ENCODE measurements at regions not wholly inside any gene's neighbourhood (a gene's known extent, or its start where the extent isn't known, plus 50 kb on each side); places are given as distances from the start of the nearest gene placed in this dataset.

DNA sequence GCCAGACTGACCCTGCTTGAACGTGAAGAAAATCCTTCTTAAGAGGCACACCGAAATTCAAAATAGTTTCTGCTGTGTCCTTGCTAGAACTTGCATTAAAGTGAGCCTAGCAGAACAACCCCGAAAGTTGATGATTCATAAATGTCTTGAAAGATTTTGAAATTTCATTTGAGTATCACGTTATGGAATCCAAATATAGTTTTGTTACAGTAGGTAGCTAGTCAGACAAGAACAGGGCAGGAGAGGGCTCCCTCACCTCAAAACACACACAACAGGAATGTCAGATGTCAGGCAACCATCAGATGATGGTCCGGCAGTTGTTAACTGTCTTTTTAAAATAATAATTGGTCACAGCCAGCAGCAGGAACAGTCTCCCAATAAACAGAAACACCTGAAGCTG lies 259.6 kb upstream of the GNPDA2 start:
- H3K4me2 ChIP-seq (ENCODE audit: low read length), result no peak overlapping the region

DNA sequence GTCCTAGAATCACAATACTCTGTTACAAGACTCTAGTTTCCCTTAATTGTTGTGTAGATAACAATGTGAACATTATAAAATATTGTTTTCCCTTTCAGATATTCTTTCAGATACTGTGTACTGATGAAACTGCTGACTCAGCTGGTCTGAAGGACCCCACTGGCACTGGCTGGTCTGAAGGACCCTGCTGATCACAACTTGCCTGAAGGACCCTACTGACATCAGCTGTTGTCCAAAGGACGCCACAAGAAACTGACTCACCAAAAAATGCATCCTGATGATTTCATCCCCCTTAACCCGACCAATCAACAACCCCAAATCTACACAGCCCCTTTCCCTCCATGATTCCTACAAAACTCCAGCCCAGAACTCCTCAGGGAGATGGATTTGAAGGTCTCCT lies 258.8 kb upstream of the GNPDA2 start:
- Histone ChIP-seq H3K9me2 (ENCODE audit: insufficient read depth, low read length) (no peaks in the 10 kb centered on the region), H3K4me3 (ENCODE audit: low read length) (no peak overlapping the region), H3K4me2 (ENCODE audit: low read length) (no peak overlapping the region), H3F3A (ENCODE audit: insufficient read depth, low read length, poor library complexity, severe bottlenecking) (no peaks in the 10 kb centered on the region), H2AFZ (ENCODE audit: low read depth, low read length) (no peak overlapping the region), H3K36me3 (ENCODE audit: insufficient read depth, low read length) (no peaks in the 10 kb centered on the region), H3K27me3 (ENCODE audit: insufficient read depth, low read depth, low read length) (no peaks in the 10 kb centered on the region), H4K20me1 (ENCODE audit: insufficient read depth) (no peaks in the 10 kb centered on the region), H3K27ac (ENCODE audit: low read length) (no peak overlapping the region), H3K9ac (ENCODE audit: low read length) (no peak overlapping the region), H3K79me2 (replicated peaks; ENCODE audit: insufficient read depth, low read length) (no peaks in the 10 kb centered on the region), H3K9me3 (ENCODE audit: low read length) (no peaks in the 10 kb centered on the region)
- TF ChIP-seq CTCF (IDR thresholded peaks at IDR 0.05; ENCODE audit: poor library complexity, severe bottlenecking), result no peak
- TF ChIP-seq TAF1 (IDR thresholded peaks at IDR 0.05; ENCODE audit: low read depth), result no peak
- TF ChIP-seq EP300 (conservative IDR thresholded peaks at IDR 0.05; ENCODE audit: poor library complexity, severe bottlenecking), result no peak
- TF ChIP-seq REST (IDR thresholded peaks at IDR 0.05; ENCODE audit: borderline replicate concordance), result no peak
- TF ChIP-seq RAD21 (conservative IDR thresholded peaks at IDR 0.05), result no peak
- no peak for TF ChIP-seq EZH2 (IDR thresholded peaks at IDR 0.05; ENCODE audit: borderline replicate concordance, insufficient read depth, low read length, poor library complexity, severe bottlenecking)
- TF ChIP-seq POLR2AphosphoS5 (IDR thresholded peaks at IDR 0.05), result no peak
- TF ChIP-seq SMC3 (conservative IDR thresholded peaks at IDR 0.05; ENCODE audit: poor library complexity), result no peak
- no peak for TF ChIP-seq MXI1 (conservative IDR thresholded peaks at IDR 0.05; ENCODE audit: poor library complexity, severe bottlenecking)

More for the DNA sequence above, 259.6 kb upstream of the GNPDA2 start:
- no peaks in the 10 kb centered on the region for H3K27me3 ChIP-seq (ENCODE audit: insufficient read depth, low read depth, low read length)
- no peak overlapping the region for H3K27ac ChIP-seq (ENCODE audit: low read length)
- H3K9me2 ChIP-seq (ENCODE audit: insufficient read depth, low read length), result no peaks in the 10 kb centered on the region
- no peak overlapping the region for H3K4me3 ChIP-seq (ENCODE audit: low read length)
- H3F3A ChIP-seq (ENCODE audit: insufficient read depth, low read length, poor library complexity, severe bottlenecking), result no peaks in the 10 kb centered on the region
- H3K9me3 ChIP-seq (ENCODE audit: low read length), result no peaks in the 10 kb centered on the region
- H3K36me3 ChIP-seq (ENCODE audit: insufficient read depth, low read length), result no peaks in the 10 kb centered on the region
- H3K9ac ChIP-seq (ENCODE audit: low read length), result no peak overlapping the region
- H4K20me1 ChIP-seq (ENCODE audit: insufficient read depth), result no peaks in the 10 kb centered on the region
- no peaks in the 10 kb centered on the region for H3K79me2 ChIP-seq (replicated peaks; ENCODE audit: insufficient read depth, low read length)
- H2AFZ ChIP-seq (ENCODE audit: low read depth, low read length), result no peak overlapping the region
- TF ChIP-seq SMC3 (conservative IDR thresholded peaks at IDR 0.05; ENCODE audit: poor library complexity), result no peak
- no peak for TF ChIP-seq EZH2 (IDR thresholded peaks at IDR 0.05; ENCODE audit: borderline replicate concordance, insufficient read depth, low read length, poor library complexity, severe bottlenecking)
- no peak for TF ChIP-seq EP300 (conservative IDR thresholded peaks at IDR 0.05; ENCODE audit: poor library complexity, severe bottlenecking)
- TF ChIP-seq REST (IDR thresholded peaks at IDR 0.05; ENCODE audit: borderline replicate concordance), result no peak
- TF ChIP-seq TAF1 (IDR thresholded peaks at IDR 0.05; ENCODE audit: low read depth), result no peak
- TF ChIP-seq MXI1 (conservative IDR thresholded peaks at IDR 0.05; ENCODE audit: poor library complexity, severe bottlenecking), result no peak
